CD4-positive, alpha-beta T cell treated with Interleukin-15 for 1 hour (primary cell): ENCODE measurements at regions not wholly inside any gene's neighbourhood (a gene's known extent, or its start where the extent isn't known, plus 50 kb on each side); places are given as distances from the start of the nearest gene placed in this dataset.

Source experiments
- DNase-seq: peaks from one replicate; pipeline ENCODE4 v3.0.0-alpha.2; 2020

DNA sequence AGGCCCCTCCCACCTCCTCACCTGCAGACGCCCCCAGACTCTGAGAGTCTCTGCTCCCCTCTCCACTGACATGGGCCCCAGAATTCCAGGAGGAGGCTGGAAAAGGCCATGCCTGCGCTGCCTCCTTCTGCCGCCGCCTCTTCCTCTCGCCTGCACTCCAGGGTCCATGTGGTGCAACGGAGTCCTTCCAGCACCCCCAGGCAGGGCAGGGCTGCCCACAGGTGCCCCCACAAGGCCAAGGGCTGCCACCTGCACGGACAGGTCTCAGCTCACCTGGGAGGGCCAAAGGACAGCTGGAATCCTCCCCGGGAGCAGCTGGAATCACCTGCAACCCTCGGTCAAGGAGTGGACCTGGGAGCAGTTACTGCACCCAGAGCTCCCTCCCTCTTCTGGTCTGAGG lies 194.9 kb downstream of the RBFOX3 start:
- DNase-seq = no peak

DNA sequence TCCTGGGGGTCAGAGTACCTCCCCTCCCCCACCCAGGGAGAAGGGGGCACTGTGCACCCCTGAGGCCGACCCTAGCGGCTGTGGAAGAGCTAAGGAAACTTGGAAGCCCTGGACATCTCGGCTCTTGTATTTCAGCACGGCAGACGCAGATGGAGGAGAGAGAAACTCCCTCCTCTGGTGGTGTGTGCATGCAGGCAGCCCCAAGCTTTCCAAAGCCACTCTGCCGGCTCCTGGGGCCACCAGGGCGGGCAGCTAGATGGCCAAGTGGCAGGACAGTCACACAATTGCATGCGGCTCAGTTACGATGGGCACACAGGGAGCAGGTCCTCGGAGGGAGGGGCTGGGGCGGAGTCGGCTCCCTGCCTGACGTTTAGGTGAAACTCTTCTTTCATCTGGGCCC lies 195.5 kb downstream of the RBFOX3 start:
- no peak for DNase-seq

DNA sequence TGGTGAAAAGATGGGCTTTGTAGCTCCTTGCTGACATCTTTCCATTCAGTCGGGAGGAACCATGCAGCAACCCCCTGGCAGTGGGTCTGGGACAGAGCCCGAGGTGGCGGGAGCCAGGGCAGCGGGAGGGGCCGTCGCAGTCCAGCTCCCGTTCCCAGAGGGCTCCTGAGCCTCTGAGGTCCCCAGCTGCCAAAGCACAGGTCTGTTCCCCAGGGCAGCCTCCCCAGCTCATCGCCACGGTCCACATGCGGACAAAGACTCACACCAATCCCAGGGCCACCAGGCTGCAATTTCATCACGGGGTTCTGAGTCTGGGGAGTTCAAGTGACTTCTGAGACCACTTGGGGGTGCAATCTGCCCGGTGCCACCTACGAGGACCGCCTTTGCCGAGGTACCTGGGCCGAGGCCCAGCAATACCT lies 196.0 kb downstream of the RBFOX3 start:
- no peak for DNase-seq

DNA sequence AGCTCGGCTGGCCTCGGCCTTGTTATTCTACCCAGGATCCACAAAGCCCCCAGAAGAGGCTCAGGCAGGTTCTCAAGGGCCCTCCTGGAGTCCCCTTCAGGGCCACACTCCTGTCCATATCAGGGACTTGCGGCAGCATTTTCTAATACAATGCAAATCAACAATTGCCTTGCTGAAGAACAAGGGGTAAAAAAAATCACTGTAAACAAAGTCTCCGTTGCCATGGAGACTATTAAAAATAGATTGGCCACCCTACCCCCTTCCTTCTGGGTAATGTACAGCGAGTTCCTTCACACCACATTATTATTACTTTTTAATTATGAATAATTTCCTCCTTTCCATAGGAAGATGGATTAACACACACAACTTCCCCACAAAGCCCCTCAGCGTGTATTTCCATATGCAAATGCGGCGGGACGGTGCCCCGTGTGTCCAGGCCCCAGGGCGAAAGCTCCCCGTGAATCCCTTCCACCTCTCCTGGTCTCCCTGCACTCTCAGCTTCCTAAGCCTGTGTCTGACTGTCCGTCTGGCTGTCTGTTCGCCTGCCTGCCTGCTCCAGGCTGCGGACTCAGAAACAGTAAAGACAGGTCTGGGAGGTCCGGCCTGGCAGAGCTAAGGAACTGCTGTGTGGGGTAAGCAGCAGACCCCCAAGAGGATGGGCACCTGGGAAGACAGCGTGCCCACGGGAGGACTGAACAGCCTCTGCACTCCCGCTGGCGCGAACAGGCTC lies 196.6 kb downstream of the RBFOX3 start:
- no peak for DNase-seq

DNA sequence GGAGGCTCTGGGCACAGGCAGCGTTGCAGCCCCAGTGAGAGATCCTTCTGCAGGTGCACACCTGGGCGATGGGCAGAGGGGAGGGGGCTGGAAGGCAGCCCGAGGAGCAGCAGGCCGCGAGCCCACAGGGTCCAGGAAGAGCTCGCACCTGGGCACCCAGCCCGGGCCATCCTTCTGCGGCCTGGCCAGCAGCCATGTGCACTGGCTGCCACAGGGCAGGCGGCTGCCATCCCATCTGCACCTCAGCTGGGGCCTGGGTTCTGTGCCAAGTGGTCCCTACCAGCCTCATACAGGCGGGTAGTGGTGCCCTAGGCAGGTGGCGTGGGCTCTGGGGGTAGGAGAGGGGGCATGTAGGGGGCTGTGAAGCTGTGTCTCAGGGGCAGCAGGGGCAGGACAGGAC lies 197.2 kb downstream of the RBFOX3 start:
- DNase-seq = no peak

DNA sequence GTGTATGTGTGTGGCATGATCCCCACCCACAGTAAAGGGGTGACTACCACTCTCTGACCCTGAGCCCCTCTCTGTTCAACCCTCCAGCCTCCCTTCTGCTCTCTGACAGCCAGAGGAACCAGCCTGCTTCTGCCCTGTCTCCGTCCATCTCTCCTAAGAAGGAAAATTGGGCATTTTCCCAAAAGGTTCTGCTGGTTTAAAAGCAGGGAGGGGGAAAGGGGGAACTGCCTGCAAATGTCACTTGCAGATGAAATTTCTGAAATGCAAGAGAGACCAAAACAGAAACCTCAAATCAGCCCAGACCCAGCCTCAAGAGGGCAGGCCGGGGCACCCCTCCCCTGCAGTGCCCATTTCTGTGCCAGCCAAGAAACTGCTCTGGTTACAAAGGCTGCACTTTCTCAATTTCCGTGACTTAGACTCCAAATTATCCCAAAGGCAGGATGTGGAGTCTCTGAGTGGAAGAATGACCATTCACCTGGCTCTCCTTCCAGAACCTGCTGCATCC lies 197.9 kb downstream of the RBFOX3 start:
- DNase-seq = no peak

DNA sequence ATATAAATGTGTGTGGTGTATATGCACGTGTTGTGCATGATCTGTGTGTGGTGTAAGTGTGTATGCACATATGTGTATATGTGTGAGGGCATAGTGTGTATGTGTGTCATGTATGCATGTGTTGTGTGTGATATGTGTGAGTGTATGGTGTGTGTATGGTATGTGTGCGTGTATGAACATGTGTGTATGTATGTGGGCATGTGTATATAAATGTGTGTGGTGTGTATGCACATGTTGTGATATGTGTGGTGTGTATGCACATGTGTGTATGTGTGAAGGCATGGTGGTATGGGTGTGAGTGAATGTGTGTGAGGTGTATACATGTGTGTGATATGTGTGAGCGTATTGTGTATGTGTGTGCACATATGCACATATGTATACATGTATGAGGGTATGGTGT lies 198.7 kb downstream of the RBFOX3 start:
- no peak for DNase-seq

DNA sequence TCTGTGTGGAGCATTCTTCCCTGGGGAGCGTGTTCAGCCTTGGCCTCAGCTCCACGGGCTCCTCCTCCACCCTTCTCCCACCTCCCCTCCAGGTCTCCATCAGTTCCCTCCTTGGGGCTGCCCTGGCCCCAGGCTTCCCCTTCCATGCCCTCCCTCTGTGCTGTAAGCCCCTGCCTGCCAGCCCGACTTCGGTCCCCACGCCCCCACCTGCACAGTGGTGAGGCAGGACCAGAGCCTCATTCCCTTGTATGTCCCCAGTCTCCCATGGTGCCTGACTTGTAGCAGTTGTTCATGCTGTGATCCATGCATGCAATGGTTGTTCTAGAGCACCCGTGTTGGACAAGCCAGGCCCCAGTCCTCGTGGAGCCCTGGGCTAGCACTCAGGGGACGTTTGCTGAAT lies 199.4 kb downstream of the RBFOX3 start:
- no peak for DNase-seq

DNA sequence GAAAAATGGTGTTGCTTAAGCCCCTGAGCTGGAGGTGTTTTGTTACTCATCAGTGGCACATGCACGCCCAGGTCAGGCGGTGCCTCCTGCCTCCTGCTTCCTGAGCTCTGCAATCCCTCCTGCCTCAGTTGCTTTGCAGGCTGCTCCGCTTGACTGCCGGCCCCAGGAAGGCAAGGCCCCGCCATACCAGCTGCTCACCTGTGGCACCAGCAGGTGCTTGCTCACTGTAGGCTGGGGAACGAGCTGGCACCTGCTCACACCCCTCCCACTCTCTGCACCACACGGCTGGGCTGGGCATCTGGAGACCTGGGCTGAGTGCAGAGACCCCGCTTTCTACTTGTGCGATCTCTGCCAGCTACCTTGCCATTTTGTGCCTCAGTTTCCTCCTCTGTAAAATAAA lies 200.2 kb downstream of the RBFOX3 start:
- DNase-seq = no peak

DNA sequence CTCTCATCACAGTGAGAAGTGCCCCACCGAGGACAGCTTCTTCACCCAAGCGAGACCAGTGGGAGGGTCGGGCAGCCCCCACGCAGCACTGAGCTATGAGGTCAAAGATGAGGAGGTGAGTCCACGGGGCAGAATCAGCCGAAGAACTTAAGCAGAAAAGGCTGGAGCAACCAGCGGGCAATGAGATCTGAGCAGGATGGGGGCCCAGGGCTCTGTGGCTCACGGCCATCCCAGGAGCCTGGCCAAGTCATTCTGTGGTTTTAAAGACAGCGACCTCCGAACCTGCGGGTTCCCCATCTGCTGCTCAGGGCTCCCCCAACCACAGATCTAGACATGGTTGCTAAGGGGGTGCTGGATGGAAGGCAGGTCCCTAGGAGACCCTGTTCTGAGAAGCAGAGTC lies 202.6 kb downstream of the RBFOX3 start:
- no peak for DNase-seq

DNA sequence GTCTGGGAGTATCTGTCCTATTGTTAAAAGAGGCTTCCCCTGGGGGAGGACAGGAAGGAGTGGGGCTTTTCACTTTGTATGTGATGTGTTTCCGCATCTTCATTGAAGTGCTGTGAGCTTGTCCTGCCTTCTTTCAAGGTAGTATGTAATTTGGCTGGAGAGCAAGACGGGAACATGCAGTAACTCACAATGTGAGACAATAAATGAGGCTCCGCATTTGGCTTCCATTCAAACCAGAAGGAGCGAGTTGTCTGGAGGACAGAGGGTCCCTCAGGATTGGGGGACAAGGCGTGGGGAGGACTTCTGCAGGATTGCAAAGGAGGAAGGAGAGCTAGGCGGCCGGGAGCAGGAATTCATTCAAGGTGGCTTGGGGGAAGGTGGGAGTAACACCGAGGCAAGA lies 203.5 kb downstream of the RBFOX3 start:
- DNase-seq = no peak

DNA sequence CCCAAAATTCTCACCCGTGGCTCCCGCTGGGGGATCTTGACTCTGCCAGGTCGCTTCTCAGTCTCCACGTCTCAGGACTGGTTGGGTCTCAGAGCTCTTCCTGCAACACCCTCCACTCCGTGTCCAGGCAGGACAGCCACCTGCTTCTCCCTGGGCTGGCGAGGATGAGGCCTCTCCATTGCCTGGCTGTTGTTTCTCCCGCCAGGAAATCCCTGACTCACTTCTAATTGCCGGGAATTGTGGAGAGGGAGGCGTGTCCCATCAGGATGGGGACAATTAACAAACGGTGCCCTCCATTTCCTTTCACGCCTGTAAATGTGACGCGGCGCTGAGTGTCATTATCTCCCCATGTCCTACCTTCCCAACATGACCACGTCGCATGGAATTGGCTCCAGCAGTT lies 204.5 kb downstream of the RBFOX3 start:
- DNase-seq = no peak

DNA sequence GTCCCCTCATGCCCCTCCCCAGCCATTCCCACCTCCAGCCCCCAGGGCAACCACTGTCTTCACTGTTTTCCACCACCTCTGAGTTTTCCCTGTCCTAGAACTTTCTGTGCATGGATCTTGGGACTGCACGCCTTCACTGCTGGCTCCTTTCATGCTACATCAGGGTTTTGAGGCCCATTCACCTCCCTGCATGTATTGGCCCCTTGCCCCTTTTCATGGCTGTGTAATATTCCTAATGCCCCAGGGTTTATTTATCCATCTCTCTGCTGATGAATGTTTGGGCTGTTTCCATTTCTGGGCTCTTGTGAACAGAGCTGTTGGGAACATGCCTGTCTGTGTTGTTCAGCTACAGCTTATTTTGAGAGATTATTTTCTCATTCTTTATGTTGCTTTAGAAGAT lies 205.0 kb downstream of the RBFOX3 start:
- no peak for DNase-seq

DNA sequence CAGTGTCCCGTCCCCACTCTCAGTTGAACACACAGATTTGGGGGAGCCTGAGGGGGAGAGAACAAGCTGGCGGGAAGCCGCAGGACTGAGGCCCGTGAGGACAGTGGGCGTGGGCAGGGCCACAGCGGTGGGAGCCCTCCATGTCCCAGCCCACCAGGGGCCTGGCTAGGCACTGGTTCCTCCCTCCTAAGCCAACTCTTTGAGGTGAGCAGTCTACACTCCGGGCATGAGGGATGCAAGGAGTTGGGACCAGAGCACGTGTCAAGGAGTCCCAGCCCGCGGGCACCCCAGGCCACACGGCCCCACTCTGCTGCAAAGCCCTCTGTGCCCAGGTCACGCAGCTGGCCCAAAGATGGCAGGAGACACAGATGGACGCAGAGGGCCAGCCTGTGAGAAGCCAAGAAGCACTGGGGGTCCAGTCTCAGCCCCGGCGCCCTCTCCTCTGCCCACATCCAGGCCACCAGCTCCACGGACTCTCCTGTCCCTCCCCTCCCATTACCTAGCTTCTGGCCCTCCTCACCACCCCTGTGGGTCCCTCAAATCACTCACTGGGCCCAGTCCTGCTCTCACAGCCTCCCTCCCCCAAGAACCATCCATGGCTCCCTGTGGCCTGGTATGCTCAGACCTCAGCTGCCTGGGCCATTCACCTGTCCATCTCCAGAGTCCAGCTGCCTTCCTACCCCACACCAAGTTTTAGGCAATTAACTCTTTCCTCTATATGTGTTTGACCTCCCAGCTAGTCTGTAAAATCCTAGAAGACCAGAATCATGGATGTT lies 206.5 kb downstream of the RBFOX3 start:
- no peak for DNase-seq

DNA sequence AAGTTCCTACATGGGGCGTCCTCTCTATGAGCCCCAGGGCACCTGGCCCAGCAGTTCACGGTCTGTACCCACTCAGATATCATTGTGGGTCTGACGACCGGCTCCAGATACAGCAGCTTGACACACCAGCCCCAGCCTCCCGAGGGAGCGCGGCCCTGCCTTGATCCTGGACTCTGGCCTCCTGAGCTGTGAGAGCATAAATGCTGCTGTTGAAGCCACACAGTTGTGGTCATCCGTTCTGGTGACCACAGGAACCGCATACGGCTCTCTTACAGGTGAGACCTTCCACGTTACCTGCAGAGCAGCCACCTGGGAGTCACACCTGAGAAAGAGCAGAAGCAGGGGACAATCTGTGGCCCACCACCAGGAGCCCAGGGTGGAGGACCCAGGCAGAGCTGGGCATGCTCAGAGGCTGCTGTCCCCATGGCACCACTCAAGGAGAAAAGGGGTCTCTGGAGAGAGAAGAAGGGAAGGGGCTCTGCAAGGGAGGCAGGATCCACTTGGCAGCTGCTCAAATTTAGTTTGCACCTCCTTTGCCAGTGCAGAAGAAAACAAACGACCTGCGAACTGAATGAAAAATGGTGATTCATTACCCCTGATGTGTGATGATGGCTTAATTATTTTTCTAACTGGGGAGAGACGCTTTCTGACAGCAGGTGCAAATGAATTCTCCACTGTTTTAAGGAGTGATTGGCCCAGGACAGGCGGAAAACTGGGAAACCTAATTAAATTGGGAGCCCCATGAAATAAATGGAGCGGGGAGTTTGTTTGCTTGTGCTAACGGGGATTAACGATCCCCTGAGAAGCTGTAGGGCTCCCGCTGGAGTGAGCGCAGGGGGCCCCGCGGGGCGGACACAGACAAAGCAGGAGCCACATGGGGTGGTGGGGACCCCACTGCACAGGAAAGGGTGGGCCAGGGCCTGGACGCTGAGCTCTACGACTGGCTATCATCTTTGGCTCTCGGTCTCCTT lies 208.9 kb downstream of the RBFOX3 start:
- no peak for DNase-seq

DNA sequence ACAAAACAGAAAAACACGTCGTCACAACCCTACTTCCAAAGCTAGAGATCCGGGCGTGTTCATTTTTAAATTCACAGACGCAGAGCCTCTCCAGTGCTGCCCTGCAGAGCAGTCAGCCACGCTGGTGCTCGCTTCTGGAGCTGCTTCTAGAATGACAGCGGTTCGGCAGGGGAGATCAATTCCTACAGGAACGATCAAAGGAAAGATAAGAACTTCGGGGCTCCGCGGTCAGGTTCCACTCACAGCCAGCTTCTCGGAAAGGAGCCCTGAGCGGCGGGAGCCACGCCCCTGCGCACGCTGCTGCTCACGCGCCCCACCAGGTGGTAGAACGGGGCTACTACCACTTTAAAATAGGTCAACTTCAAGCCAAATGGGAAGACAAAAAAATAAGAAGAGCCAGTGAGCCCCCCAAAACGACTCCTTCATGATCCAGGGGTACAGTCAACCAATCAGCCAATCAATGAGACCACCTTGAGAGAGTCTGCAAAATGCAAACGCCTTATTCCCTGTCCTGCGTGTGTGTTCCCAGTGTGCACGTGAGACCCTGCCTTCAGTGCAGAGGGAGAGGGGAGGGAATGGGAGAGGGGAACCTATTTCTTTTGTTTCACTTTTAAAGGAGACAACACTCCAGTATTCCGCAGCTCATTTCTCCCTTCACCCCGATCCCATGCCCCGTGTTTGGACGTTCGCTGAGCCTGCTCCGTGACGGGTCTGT lies 209.7 kb downstream of the RBFOX3 start:
- DNase-seq = peak; percentile 70

DNA sequence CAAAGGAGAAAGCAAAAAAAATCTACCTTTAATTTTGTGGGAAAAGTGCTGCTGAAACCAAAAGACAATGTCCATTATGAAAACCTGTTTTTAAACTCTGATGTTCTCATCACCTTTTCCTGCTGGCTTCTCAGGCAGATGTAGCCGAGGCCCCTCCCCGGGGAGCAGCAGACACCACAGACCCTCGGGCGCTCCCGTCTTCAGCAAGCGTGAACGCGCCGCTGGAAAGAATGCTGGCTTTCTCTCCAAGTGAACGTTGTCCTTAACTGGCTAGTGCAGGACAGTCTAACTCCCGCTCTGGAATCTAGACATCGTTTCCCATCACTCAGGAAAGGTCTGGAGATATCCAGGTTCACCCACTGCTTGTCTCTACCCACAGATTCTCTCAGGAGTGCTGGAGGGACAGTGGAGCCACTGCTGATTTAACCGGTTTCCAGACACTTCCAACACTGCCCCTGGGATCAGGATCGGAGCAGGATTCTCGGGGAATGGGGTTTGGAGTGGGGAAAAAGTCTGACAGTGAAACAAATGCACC lies 211.2 kb downstream of the RBFOX3 start:
- DNase-seq = no peak

DNA sequence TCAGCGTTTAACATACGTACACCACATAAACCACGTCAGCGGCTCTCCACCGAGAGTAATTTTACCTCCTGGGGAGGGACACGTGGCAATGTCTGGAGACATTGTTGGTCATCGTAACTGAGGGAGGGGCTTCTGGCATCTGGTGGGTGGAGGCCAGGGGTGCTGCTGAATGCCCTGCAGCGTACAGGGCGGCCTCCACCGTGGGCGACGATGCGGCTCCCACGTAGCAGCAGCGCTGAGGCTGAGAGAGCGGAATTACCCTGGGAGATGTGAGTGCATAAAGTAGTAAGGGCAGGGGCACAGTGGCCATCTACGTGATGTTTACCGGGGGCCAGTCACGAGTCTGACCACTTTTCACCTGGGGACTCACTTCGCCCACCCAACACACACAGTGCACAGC lies 212.4 kb downstream of the RBFOX3 start:
- no peak for DNase-seq

DNA sequence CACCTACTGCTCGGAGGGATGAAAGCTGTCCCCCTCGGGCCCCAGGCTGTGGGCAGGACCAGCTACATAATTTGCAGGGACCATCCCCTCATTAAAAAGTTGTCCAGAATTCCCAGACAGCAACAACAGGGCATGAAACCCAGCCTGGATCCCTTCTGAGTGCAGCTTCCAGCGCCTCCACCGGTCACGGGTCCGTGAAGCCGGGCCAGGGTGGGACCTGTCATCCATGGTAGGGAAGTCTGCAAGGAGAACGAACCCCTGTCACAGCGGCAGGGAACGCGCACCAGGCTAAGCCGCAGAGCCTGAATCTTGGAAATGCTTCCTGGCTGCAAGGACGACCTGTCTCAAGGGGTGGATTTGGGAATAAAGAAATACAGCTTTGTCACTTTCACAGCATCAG lies 214.2 kb downstream of the RBFOX3 start:
- DNase-seq = no peak

DNA sequence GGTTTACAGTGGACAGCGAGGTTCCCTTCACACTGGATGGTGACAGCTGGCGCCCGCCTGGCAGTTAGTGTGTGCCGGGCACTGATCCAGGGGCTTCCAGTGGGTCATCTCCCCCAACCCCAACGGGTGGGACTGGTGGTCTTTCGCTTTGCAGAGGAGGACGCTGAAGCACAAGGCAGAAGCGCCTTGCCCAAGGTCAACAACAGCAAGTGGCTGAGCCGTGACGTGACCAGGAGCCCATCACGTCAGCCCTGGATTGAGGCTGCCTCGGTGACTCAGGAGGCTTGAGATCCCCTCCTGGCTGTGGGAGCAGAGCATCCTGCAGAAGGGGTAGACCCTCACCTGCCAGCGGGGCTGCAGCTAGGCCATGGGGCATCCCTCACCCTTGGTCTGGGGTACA lies 215.3 kb downstream of the RBFOX3 start:
- no peak for DNase-seq

DNA sequence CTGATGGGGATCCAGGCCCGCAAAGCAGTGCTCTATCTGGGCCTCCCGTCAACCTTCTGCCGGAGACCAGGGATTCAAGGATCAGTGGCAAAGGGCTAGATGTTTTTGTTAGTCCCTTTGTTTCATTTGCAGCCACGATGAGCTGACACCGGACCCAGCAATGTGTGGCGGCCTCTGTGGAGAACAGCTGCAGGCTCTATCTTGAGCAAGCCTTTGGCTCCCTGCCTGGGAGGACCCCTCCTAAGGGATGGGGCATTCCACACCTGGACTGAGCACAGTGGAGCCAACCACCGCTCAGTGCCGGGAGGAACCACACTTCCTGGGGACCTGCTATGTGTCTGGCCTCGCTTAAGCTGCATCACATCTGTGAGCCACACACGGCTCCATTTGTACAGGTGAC lies 215.8 kb downstream of the RBFOX3 start:
- no peak for DNase-seq

DNA sequence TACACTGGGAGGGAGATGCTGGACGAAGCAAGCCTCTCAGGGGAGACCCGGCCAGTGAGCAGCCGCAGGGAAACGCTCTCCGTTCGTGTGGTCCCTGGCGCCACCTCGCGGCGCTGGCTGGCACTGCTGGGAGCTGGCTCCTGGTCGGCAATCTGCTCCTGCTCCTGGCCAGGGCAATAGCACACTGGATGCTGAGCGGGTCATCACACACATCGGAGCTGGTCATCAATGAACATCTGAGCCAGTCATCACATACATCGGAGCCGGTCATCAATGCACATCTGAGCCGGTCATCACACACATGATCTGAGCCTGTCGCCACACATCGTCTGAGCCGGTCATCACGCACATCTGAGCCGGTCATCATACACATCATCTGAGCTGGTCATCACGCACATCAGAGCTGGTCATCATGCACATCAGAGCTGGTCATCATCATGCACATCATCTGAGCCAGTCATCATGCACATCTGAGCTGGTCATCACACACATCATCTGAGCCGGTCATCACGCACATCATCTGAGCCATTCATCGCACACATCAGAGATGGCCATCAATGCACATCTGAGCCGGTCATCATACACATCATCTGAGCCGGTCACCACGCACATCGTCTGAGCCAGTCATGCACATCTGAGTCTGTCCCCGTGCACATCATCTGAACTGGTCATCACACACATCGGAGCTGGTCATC lies 217.3 kb downstream of the RBFOX3 start:
- peak; percentile 54 for DNase-seq
